HCT116 (cell line): ENCODE measurements at regions not wholly inside any gene's neighbourhood (a gene's known extent, or its start where the extent isn't known, plus 50 kb on each side); places are given as distances from the start of the nearest gene placed in this dataset.

Experiments used
- ATAC-seq: fragments of 200-7000 bp; cut with Tn5 transposase; 2 replicates; pipeline ENCODE4 v1.9.1; 2020; ENCODE audit warnings: mild to moderate bottlenecking, moderate library complexity
- BruUV-seq: library from RNA; stranded (reverse); fragments of 400-500 nt; replicated peaks from 2 replicates; lab custom pipeline; 2021; lab: Mats Ljungman, UMichigan
- CTCF ChIA-PET: fragments of 300-600 bp; sonication (Branson Sonifier 250); formaldehyde crosslinking; loops from one replicate; lab custom pipeline; 2021; ENCODE audit warnings: antibody characterized with exemption; lab: Charles Lee
- POLR2A ChIA-PET: fragments of 300-600, 350-600 bp; sonication (Branson Sonifier 250); formaldehyde crosslinking; loops from one replicate; lab custom pipeline; 2021; ENCODE audit warnings: antibody characterized with exemption; lab: Charles Lee
- RAD21 ChIA-PET, 2 experiments: fragments of 300-600 bp; sonication (Branson Sonifier 250); formaldehyde crosslinking; loops; one replicate each; lab custom pipeline; 2023; ENCODE audit warnings: low total read pairs in 2 of 2; ENCODE audit not compliant: uncharacterized antibody in 2 of 2, unreplicated experiment in 2 of 2, low non-redundant PET in 1 of 2; lab: Charles Lee
- DNase-seq: peaks from one replicate; pipeline ENCODE4 v3.0.0-alpha.2; 2010; ENCODE audit warnings: low read depth, low spot score
- H2AFZ ChIP-seq: fragments of 200-600 bp; shearing (Covaris generic), sonication (generic); 2 replicates; pipeline ENCODE4 v1.6.1; 2017; ENCODE audit warnings: low read depth, mixed run types, mixed read lengths, antibody characterized with exemption, low read length; ENCODE audit not compliant: poor library complexity, severe bottlenecking
- H3K27ac ChIP-seq: 2 replicates; pipeline ENCODE4 v1.5.1; 2012; ENCODE audit warnings: low read depth, low read length
- H3K27me3 ChIP-seq: fragments of 200-600 bp; sonication (generic); 2 replicates; pipeline ENCODE4 v1.6.1; 2016; ENCODE audit warnings: mixed run types, low read length, mixed read lengths; ENCODE audit not compliant: insufficient read depth
- H3K36me3 ChIP-seq, 2 experiments: fragments of 200-500 bp in 1 of 2; fragments of 200-600 bp in 1 of 2; sonication (Bioruptor generic) in 1 of 2; sonication (generic) in 1 of 2; 2 replicates each; pipeline versions ENCODE4 v1.5.1 to v1.6.1; 2014 to 2016; ENCODE audit warnings: low read length in 2 of 2, inconsistent platforms in 1 of 2, mixed read lengths in 1 of 2, mixed run types in 1 of 2; ENCODE audit not compliant: insufficient read depth in 2 of 2, control insufficient read depth in 1 of 2
- H3K4me1 ChIP-seq, 2 experiments: fragments of 200-600 bp in 1 of 2; sonication (generic) in 1 of 2; 2 replicates each; pipeline versions ENCODE4 v1.5.1 to v1.6.1; 2012 to 2017; ENCODE audit warnings: low read length in 2 of 2, inconsistent platforms in 1 of 2, mild to moderate bottlenecking in 1 of 2, mixed read lengths in 1 of 2, mixed run types in 1 of 2, moderate library complexity in 1 of 2; ENCODE audit not compliant: insufficient read depth in 2 of 2, control insufficient read depth in 1 of 2
- H3K4me2 ChIP-seq: fragments of 200-600 bp; sonication (generic); 2 replicates; pipeline ENCODE4 v1.6.1; 2017; ENCODE audit warnings: mixed run types, low read length, mixed read lengths
- H3K4me3 ChIP-seq, 2 experiments: fragments of 200-600 bp in 1 of 2; sonication (generic) in 1 of 2; replicated peaks in 1 of 2; 2 replicates each; pipeline ENCODE4 v1.5.1; 2011 to 2016; ENCODE audit warnings: low read length in 2 of 2, control low read depth in 1 of 2, low read depth in 1 of 2, mild to moderate bottlenecking in 1 of 2, mixed read lengths in 1 of 2, mixed run types in 1 of 2
- H3K79me2 ChIP-seq: fragments of 200-600 bp; sonication (generic); 2 replicates; pipeline ENCODE4 v1.6.1; 2017; ENCODE audit warnings: mild to moderate bottlenecking, mixed run types, low read length, moderate library complexity, mixed read lengths; ENCODE audit not compliant: insufficient read depth
- H3K9ac ChIP-seq: fragments of 200-600 bp; sonication (generic); 2 replicates; pipeline ENCODE4 v1.6.1; 2016; ENCODE audit warnings: low read length, mixed read lengths
- H3K9me2 ChIP-seq: fragments of 200-600 bp; sonication (generic), shearing (Covaris generic); 2 replicates; pipeline ENCODE4 v1.6.1; 2017; ENCODE audit warnings: mixed run types, mild to moderate bottlenecking, moderate library complexity; ENCODE audit not compliant: insufficient read depth
- H3K9me3 ChIP-seq, 2 experiments: fragments of 200-500 bp in 1 of 2; fragments of 200-600 bp in 1 of 2; sonication (Bioruptor generic) in 1 of 2; sonication (generic) in 1 of 2; 2 replicates each; pipeline ENCODE4 v1.6.1; 2014 to 2017; ENCODE audit warnings: low read length in 2 of 2, mixed read lengths in 2 of 2, inconsistent platforms in 1 of 2, low read depth in 1 of 2, mild to moderate bottlenecking in 1 of 2, mixed run types in 1 of 2, moderate library complexity in 1 of 2; ENCODE audit not compliant: control insufficient read depth in 1 of 2, insufficient read depth in 1 of 2
- H4K20me1 ChIP-seq: fragments of 200-600 bp; sonication (generic), shearing (Covaris generic); 2 replicates; pipeline ENCODE4 v1.6.1; 2017; ENCODE audit warnings: mixed run types, mild to moderate bottlenecking, moderate library complexity; ENCODE audit not compliant: insufficient read depth
- CBX3 ChIP-seq: IDR thresholded peaks from 2 replicates; pipeline ENCODE4 v1.6.1; 2012; ENCODE audit warnings: low read depth
- CEBPB ChIP-seq: IDR thresholded peaks from 2 replicates; pipeline ENCODE4 v1.6.1; 2012; ENCODE audit warnings: low read depth
- CTCF ChIP-seq, 3 experiments: fragments of 200-600 bp in 1 of 3; sonication (generic) in 1 of 3; IDR thresholded peaks in 2 of 3; conservative IDR thresholded peaks in 1 of 3; 2 replicates each; pipeline ENCODE4 v1.5.1; 2012 to 2017; ENCODE audit warnings: low read depth in 2 of 3, low read length in 2 of 3, antibody characterized with exemption in 1 of 3, borderline replicate concordance in 1 of 3, control low read depth in 1 of 3, mild to moderate bottlenecking in 1 of 3, mixed read lengths in 1 of 3, mixed run types in 1 of 3, moderate library complexity in 1 of 3; ENCODE audit not compliant: insufficient read depth in 1 of 3
- EGR1 ChIP-seq: IDR thresholded peaks from 2 replicates; pipeline ENCODE4 v1.6.1; 2012; ENCODE audit warnings: low read depth
- ELF1 ChIP-seq: IDR thresholded peaks from 2 replicates; pipeline ENCODE4 v1.6.1; 2012; ENCODE audit warnings: low read depth, borderline replicate concordance
- EZH2 ChIP-seq: fragments of 200-600 bp; sonication (generic); IDR thresholded peaks from 2 replicates; pipeline ENCODE4 v1.6.1; 2017; ENCODE audit warnings: antibody characterized with exemption, mixed run types
- EZH2phosphoT487 ChIP-seq: fragments of 200-600 bp; IDR thresholded peaks from 2 replicates; pipeline ENCODE4 v1.6.1; 2018; ENCODE audit warnings: antibody characterized with exemption, borderline replicate concordance
- FOSL1 ChIP-seq: IDR thresholded peaks from 2 replicates; pipeline ENCODE4 v1.6.1; 2012; ENCODE audit warnings: low read depth
- JUND ChIP-seq: IDR thresholded peaks from 2 replicates; pipeline ENCODE4 v1.6.1; 2012
- MAX ChIP-seq: IDR thresholded peaks from 2 replicates; pipeline ENCODE4 v1.6.1; 2012
- POLR2A ChIP-seq: IDR thresholded peaks from 2 replicates; pipeline ENCODE4 v1.7.0; 2011; ENCODE audit warnings: borderline replicate concordance; ENCODE audit not compliant: insufficient read depth, insufficient read length; ENCODE audit errors: extremely low read depth
- RAD21 ChIP-seq: IDR thresholded peaks from 2 replicates; pipeline ENCODE4 v1.6.1; 2012; ENCODE audit warnings: low read depth, mild to moderate bottlenecking
- REST ChIP-seq: IDR thresholded peaks from 2 replicates; pipeline ENCODE4 v1.6.1; 2012; ENCODE audit warnings: low read depth
- SIN3A ChIP-seq: IDR thresholded peaks from 2 replicates; pipeline ENCODE4 v1.6.1; 2012; ENCODE audit warnings: low read depth
- SP1 ChIP-seq: IDR thresholded peaks from 2 replicates; pipeline ENCODE4 v1.6.1; 2012; ENCODE audit warnings: low read depth
- SRF ChIP-seq: IDR thresholded peaks from 2 replicates; pipeline ENCODE4 v1.6.1; 2012; ENCODE audit warnings: low read depth
- TCF7L2 ChIP-seq: IDR thresholded peaks from 2 replicates; pipeline ENCODE4 v1.7.0; 2011; ENCODE audit warnings: borderline replicate concordance, inconsistent platforms; ENCODE audit not compliant: insufficient read depth, insufficient read length; ENCODE audit errors: extremely low read depth
- YY1 ChIP-seq: IDR thresholded peaks from 2 replicates; pipeline ENCODE4 v1.6.1; 2011; ENCODE audit warnings: low read length, low read depth, moderate library complexity, mild to moderate bottlenecking; ENCODE audit not compliant: insufficient replicate concordance; ENCODE audit errors: extremely low read depth
- ZBTB33 ChIP-seq: IDR thresholded peaks from 2 replicates; pipeline ENCODE4 v1.6.1; 2011; ENCODE audit warnings: mild to moderate bottlenecking, low read length, moderate library complexity; ENCODE audit not compliant: insufficient replicate concordance; ENCODE audit errors: extremely low read depth
- ZFX ChIP-seq: fragments of 450-650 bp; IDR thresholded peaks from 2 replicates; pipeline ENCODE4 v1.6.1; 2017
- intact Hi-C: fragments of 100-400 bp; cut with micrococcal nuclease; formaldehyde crosslinking; loops from 2 replicates; pipeline ENCODE4 v1.10.0; 2022

GRCh38 chr4:63644396-63644795 is 764.9 kb downstream of the TECRL start:
- ATAC-seq = no peak
- H3K9me2 ChIP-seq = no peaks in the 10 kb centered on the region
- H4K20me1 ChIP-seq = no peaks in the 10 kb centered on the region; the same call in 1 of the 2 replicates
- no peak overlapping the region for H3K9ac ChIP-seq
- POLR2A ChIA-PET = no interaction called here
- no peak overlapping the region for H3K27ac ChIP-seq
- no peak for DNase-seq
- intact Hi-C loops = no loop called here
- no peak overlapping the region for H3K4me2 ChIP-seq
- no peaks in the 10 kb centered on the region for H3K36me3 ChIP-seq
- BruUV-seq = no TSS peak
- RAD21 ChIA-PET = no interaction called here
- no peak overlapping the region for H2AFZ ChIP-seq
- CTCF ChIA-PET = no interaction called here
- H3K9me3 ChIP-seq = peaks cover 4 to 26% of the 10 kb centered on the region in 2 experiments; a peak in 3 of 4 replicates
- H3K27me3 ChIP-seq = no peaks in the 10 kb centered on the region
- H3K79me2 ChIP-seq = no peaks in the 10 kb centered on the region
- TF ChIP-seq YY1 (no peak), POLR2A (no peak), JUND (no peak), SRF (no peak), FOSL1 (no peak), ZFX (no peak), CEBPB (no peak), RAD21 (no peak), TCF7L2 (no peak), CBX3 (no peak), EZH2 (no peak), EZH2phosphoT487 (no peak), SIN3A (no peak), REST (no peak), EGR1 (no peak), MAX (no peak), CTCF (IDR thresholded peaks at IDR 0.05 in 2 of 3, conservative IDR thresholded peaks at IDR 0.05 in 1 of 3; ENCODE audit: borderline replicate concordance in 1 of 3, insufficient read depth in 1 of 3, low read depth in 2 of 3, low read length in 2 of 3) (no peak), ZBTB33 (no peak), ELF1 (no peak), SP1 (no peak)
- no peak overlapping the region for H3K4me3 ChIP-seq
- H3K4me1 ChIP-seq = no peaks in the 10 kb centered on the region
